ENCODE measurements at regions not wholly inside any gene's neighbourhood (a gene's known extent, or its start where the extent isn't known, plus 50 kb on each side); places are given as distances from the start of the nearest gene placed in this dataset.

- DNase-seq (ENCODE audit: low read depth) = no peak
Measured at GRCh38 chr22:27148886-27149470, 491.6 kb downstream of the MIAT start.

- DNase-seq (ENCODE audit: low read depth) = no peak
Measured at GRCh38 chr22:27149921-27150543, 492.6 kb downstream of the MIAT start.

- no peak for DNase-seq (ENCODE audit: low read depth)
Measured at GRCh38 chr22:27150544-27150941, 493.2 kb downstream of the MIAT start.

- DNase-seq (ENCODE audit: low read depth) = no peak
Measured at GRCh38 chr22:27151407-27151806, 494.0 kb downstream of the MIAT start.

GRCh38 chr22:27152033-27152432 lies 494.6 kb downstream of the MIAT start:
- no peak for DNase-seq (ENCODE audit: low read depth)

GRCh38 chr22:27152883-27153282 lies 495.5 kb downstream of the MIAT start:
- DNase-seq (ENCODE audit: low read depth) = no peak

- DNase-seq (ENCODE audit: low read depth) = no peak
Measured at GRCh38 chr22:27153386-27153785, 496.0 kb downstream of the MIAT start.

GRCh38 chr22:27154717-27155116 lies 497.3 kb downstream of the MIAT start:
- DNase-seq (ENCODE audit: low read depth) = no peak

GRCh38 chr22:27156821-27157489 lies 499.6 kb downstream of the MIAT start:
- DNase-seq (ENCODE audit: low read depth) = no peak

- DNase-seq (ENCODE audit: low read depth) = no peak
Measured at GRCh38 chr22:27157666-27158370, 500.4 kb downstream of the MIAT start.

GRCh38 chr22:27159016-27159415 lies 501.6 kb downstream of the MIAT start:
- DNase-seq (ENCODE audit: low read depth) = no peak

- no peak for DNase-seq (ENCODE audit: low read depth)
Measured at GRCh38 chr22:27159716-27160295, 502.4 kb downstream of the MIAT start.

- DNase-seq (ENCODE audit: low read depth) = no peak
Measured at GRCh38 chr22:27163162-27164137, 506.1 kb downstream of the MIAT start.

- DNase-seq (ENCODE audit: low read depth) = no peak
Measured at GRCh38 chr22:27164781-27165503, 507.6 kb downstream of the MIAT start.

GRCh38 chr22:27168681-27169080 lies 511.3 kb downstream of the MIAT start:
- no peak for DNase-seq (ENCODE audit: low read depth)

- no peak for DNase-seq (ENCODE audit: low read depth)
Measured at GRCh38 chr22:27170491-27170890, 513.1 kb downstream of the MIAT start.

GRCh38 chr22:27171212-27171611 lies 513.8 kb downstream of the MIAT start:
- no peak for DNase-seq (ENCODE audit: low read depth)

- DNase-seq (ENCODE audit: low read depth) = no peak
Measured at GRCh38 chr22:27173530-27173929, 516.1 kb downstream of the MIAT start.

- DNase-seq (ENCODE audit: low read depth) = no peak
Measured at GRCh38 chr22:27175021-27175838, 517.8 kb downstream of the MIAT start.

GRCh38 chr22:27175974-27176373 lies 518.6 kb downstream of the MIAT start:
- DNase-seq (ENCODE audit: low read depth) = no peak

Measured in stimulated activated CD8-positive, alpha-beta memory T cell treated with anti-CD3 and anti-CD28 coated beads, Interleukin-7, amount 100 ng/mL, for 24 hours (primary cell).